HuH-7 (cell line): ENCODE measurements at regions not wholly inside any gene's neighbourhood (a gene's known extent, or its start where the extent isn't known, plus 50 kb on each side); places are given as distances from the start of the nearest gene placed in this dataset.
"Not testable (repeated sequence)": the region's sequence is repeated elsewhere in the genome, so short reads cannot be mapped to it uniquely, and the experiment has no call there.

Source experiments
- DNase-seq: peaks from one replicate; pipeline ENCODE4 v3.0.0; 2011; ENCODE audit warnings: low spot score

GRCh38 chr1:100628631-100629081, 90.7 kb downstream of the GPR88 start:
- no peak for DNase-seq

- DNase-seq = no peak
Observed at GRCh38 chr1:100629391-100629790, 90.2 kb upstream of the VCAM1 start.

GRCh38 chr1:100631015-100631551, 88.5 kb upstream of the VCAM1 start:
- no peak for DNase-seq

- no peak for DNase-seq
Observed at GRCh38 chr1:100642826-100643225, 76.7 kb upstream of the VCAM1 start.

- DNase-seq = peak; percentile 23
Observed at GRCh38 chr1:100643471-100644196, 75.9 kb upstream of the VCAM1 start.

- DNase-seq = no peak
Observed at GRCh38 chr1:100646001-100646400, 73.5 kb upstream of the VCAM1 start.

GRCh38 chr1:100649146-100649545, 70.4 kb upstream of the VCAM1 start:
- no peak for DNase-seq

GRCh38 chr1:100657876-100658715, 61.4 kb upstream of the VCAM1 start:
- DNase-seq = no peak

- no peak for DNase-seq
Observed at GRCh38 chr1:100658716-100659026, 60.9 kb upstream of the VCAM1 start.

- DNase-seq = no peak
Observed at GRCh38 chr1:100661176-100661575, 58.4 kb upstream of the VCAM1 start.

GRCh38 chr1:100668494-100668893, 51.0 kb upstream of the VCAM1 start:
- not testable (repeated sequence) for DNase-seq
